Kidney epithelial cell (primary cell): ENCODE measurements at regions not wholly inside any gene's neighbourhood (a gene's known extent, or its start where the extent isn't known, plus 50 kb on each side); places are given as distances from the start of the nearest gene placed in this dataset.

Source experiments
- DNase-seq: peaks from one replicate; pipeline ENCODE4 v3.0.0-alpha.2; 2010; ENCODE audit warnings: low read depth
- H3K27me3 ChIP-seq: 2 replicates; pipeline ENCODE4 v1.6.0; 2011; ENCODE audit warnings: low read length; ENCODE audit not compliant: control insufficient read depth, insufficient read depth
- H3K36me3 ChIP-seq: 2 replicates; pipeline ENCODE4 v1.5.1; 2011; ENCODE audit warnings: low read length; ENCODE audit not compliant: control insufficient read depth, insufficient read depth
- H3K4me3 ChIP-seq: 2 replicates; pipeline ENCODE4 v1.5.1; 2011; ENCODE audit warnings: low read depth, mild to moderate bottlenecking, control low read depth, low read length
- CTCF ChIP-seq: IDR thresholded peaks from 2 replicates; pipeline ENCODE4 v1.5.1; 2011; ENCODE audit warnings: mild to moderate bottlenecking, moderate library complexity, low read length, control low read depth, inconsistent platforms; ENCODE audit not compliant: insufficient read depth, poor library complexity, severe bottlenecking

GRCh38 chr1:38213646-38214434 lies 167.2 kb upstream of the POU3F1 start:
- DNase-seq = no peak
- H3K36me3 ChIP-seq = no peaks in the 10 kb centered on the region
- TF ChIP-seq CTCF = no peak
- no peak overlapping the region for H3K4me3 ChIP-seq
- peaks cover 18% of the 10 kb centered on the region for H3K27me3 ChIP-seq

- Histone ChIP-seq H3K36me3 (no peaks in the 10 kb centered on the region), H3K27me3 (peaks cover 8% of the 10 kb centered on the region), H3K4me3 (no peak overlapping the region)
- DNase-seq = no peak
- TF ChIP-seq CTCF = no peak
Observed at GRCh38 chr1:38210895-38211177, 164.2 kb upstream of the POU3F1 start.

- H3K27me3 ChIP-seq = peaks cover 8% of the 10 kb centered on the region
- H3K4me3 ChIP-seq = no peak overlapping the region
- no peak for DNase-seq
- H3K36me3 ChIP-seq = no peaks in the 10 kb centered on the region
- TF ChIP-seq CTCF = no peak
Observed at GRCh38 chr1:38210021-38210894, 163.7 kb upstream of the POU3F1 start.

- Histone ChIP-seq H3K27me3 (peaks cover 8% of the 10 kb centered on the region), H3K4me3 (no peak overlapping the region), H3K36me3 (no peaks in the 10 kb centered on the region)
- TF ChIP-seq CTCF = no peak
- DNase-seq = no peak
Observed at GRCh38 chr1:38208716-38209632, 162.4 kb upstream of the POU3F1 start.

DNA sequence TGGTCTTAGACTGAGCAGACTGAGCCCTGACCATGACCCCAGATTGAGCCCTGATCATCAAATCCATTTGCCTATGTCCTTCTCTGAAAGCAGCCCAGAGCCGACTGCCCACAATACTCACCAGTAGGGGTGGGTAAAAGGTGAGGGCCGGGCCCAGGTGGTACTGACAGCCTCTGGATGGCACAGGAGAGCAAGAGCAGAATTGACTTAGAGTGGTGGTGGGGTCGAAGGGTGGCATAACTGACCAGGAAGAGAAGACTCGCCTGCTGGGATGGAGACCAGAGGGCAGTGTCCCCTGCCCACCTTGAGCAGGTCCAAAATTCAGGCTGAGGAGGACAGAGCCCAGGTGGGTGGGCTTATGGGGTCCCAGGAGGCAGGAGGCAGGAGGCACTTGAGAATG lies 161.3 kb upstream of the POU3F1 start:
- TF ChIP-seq CTCF = no peak
- Histone ChIP-seq H3K36me3 (no peaks in the 10 kb centered on the region), H3K4me3 (no peak overlapping the region), H3K27me3 (peaks cover 3% of the 10 kb centered on the region)
- no peak for DNase-seq
